ENCODE measurements at regions not wholly inside any gene's neighbourhood (a gene's known extent, or its start where the extent isn't known, plus 50 kb on each side); places are given as distances from the start of the nearest gene placed in this dataset.
"Not testable (repeated sequence)": the region's sequence is repeated elsewhere in the genome, so short reads cannot be mapped to it uniquely, and the experiment has no call there.

DNA sequence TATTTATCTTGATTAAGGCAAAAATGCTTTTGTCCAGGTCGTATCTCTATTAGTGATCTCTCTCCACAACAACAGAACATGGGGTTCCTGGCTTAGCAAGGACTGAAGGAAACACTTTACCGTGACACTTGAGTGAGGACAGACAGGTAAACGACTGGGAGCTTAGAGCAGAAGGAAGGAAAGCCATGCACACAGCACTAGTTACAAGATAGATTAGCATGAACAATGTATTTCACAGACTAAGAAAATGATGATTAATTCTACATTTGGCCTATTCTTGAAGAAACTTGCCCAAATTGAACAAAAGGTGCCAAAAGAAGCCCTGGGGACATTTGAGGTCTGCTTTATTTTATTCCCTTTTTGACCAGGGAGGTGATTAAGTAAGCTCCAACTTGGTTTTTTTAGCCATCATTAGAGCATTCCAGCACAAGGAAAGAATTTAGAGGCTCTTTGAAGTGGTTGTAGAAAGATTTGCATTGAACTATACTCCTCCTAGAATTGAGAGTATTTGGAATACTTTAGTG is 248.5 kb downstream of the USP25 start:
- TF ChIP-seq, protein P1, sequence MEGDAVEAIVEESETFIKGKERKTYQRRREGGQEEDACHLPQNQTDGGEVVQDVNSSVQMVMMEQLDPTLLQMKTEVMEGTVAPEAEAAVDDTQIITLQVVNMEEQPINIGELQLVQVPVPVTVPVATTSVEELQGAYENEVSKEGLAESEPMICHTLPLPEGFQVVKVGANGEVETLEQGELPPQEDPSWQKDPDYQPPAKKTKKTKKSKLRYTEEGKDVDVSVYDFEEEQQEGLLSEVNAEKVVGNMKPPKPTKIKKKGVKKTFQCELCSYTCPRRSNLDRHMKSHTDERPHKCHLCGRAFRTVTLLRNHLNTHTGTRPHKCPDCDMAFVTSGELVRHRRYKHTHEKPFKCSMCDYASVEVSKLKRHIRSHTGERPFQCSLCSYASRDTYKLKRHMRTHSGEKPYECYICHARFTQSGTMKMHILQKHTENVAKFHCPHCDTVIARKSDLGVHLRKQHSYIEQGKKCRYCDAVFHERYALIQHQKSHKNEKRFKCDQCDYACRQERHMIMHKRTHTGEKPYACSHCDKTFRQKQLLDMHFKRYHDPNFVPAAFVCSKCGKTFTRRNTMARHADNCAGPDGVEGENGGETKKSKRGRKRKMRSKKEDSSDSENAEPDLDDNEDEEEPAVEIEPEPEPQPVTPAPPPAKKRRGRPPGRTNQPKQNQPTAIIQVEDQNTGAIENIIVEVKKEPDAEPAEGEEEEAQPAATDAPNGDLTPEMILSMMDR (IDR thresholded peaks at IDR 0.05; ENCODE audit: low read depth, low read length), result no peak
- Histone ChIP-seq H3K4me3 (ENCODE audit: low read depth, low read length) (no peak overlapping the region), H3K36me3 (no peaks in the 10 kb centered on the region), H3K27ac (no peak overlapping the region), H3K27me3 (ENCODE audit: insufficient read depth, low read depth, severe bottlenecking) (no peaks in the 10 kb centered on the region), H3K9me3 (ENCODE audit: severe bottlenecking) (no peaks in the 10 kb centered on the region)
- no peak for DNase-seq

GRCh38 chr21:15979493-15979892 is 249.7 kb downstream of the USP25 start:
- not testable (repeated sequence) for H3K9me3 ChIP-seq (ENCODE audit: severe bottlenecking); H3K27ac ChIP-seq; DNase-seq; H3K27me3 ChIP-seq (ENCODE audit: insufficient read depth, low read depth, severe bottlenecking); H3K36me3 ChIP-seq; H3K4me3 ChIP-seq (ENCODE audit: low read depth, low read length)

- TF ChIP-seq, protein P1 (IDR thresholded peaks at IDR 0.05; ENCODE audit: low read depth, low read length), result no peak
- H3K9me3 ChIP-seq (ENCODE audit: severe bottlenecking), result no peaks in the 10 kb centered on the region
- no peak overlapping the region for H3K27ac ChIP-seq
- no peaks in the 10 kb centered on the region for H3K36me3 ChIP-seq
- no peak overlapping the region for H3K4me3 ChIP-seq (ENCODE audit: low read depth, low read length)
- H3K27me3 ChIP-seq (ENCODE audit: insufficient read depth, low read depth, severe bottlenecking), result no peaks in the 10 kb centered on the region
- DNase-seq, result peak; percentile 12
These were observed 256.5 kb downstream of the USP25 start for GRCh38 chr21:15986277-15986676.

GRCh38 chr21:15992171-15992570 is 262.4 kb downstream of the USP25 start:
- H3K9me3 ChIP-seq (ENCODE audit: severe bottlenecking), result no peaks in the 10 kb centered on the region
- no peaks in the 10 kb centered on the region for H3K36me3 ChIP-seq
- no peak overlapping the region for H3K27ac ChIP-seq
- H3K27me3 ChIP-seq (ENCODE audit: insufficient read depth, low read depth, severe bottlenecking), result no peaks in the 10 kb centered on the region
- TF ChIP-seq, protein P1 (IDR thresholded peaks at IDR 0.05; ENCODE audit: low read depth, low read length), result no peak
- DNase-seq, result no peak
- no peak overlapping the region for H3K4me3 ChIP-seq (ENCODE audit: low read depth, low read length)

DNA sequence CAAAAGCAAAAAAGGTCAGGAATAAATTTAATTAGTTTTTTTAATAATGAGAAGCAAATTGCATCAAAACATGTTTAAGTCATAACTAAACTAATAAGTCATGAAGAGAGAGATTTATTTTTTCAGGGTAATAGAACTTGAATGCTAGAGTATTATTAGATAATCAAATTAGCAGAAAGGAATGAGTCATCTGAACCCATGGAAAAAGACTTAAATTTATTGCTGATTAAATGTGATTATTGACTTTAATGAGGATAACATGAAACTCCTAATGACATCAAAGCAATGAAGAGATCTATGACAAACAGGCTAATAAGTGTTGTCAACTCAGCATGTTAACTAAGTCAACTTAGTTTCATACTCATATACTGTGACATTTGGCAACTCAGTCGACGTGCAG is 264.2 kb downstream of the USP25 start:
- TF ChIP-seq, protein P1 (IDR thresholded peaks at IDR 0.05; ENCODE audit: low read depth, low read length), result no peak
- Histone ChIP-seq H3K4me3 (ENCODE audit: low read depth, low read length) (no peak overlapping the region), H3K36me3 (no peaks in the 10 kb centered on the region), H3K27ac (no peak overlapping the region), H3K27me3 (ENCODE audit: insufficient read depth, low read depth, severe bottlenecking) (no peaks in the 10 kb centered on the region), H3K9me3 (ENCODE audit: severe bottlenecking) (no peaks in the 10 kb centered on the region)
- no peak for DNase-seq

DNA sequence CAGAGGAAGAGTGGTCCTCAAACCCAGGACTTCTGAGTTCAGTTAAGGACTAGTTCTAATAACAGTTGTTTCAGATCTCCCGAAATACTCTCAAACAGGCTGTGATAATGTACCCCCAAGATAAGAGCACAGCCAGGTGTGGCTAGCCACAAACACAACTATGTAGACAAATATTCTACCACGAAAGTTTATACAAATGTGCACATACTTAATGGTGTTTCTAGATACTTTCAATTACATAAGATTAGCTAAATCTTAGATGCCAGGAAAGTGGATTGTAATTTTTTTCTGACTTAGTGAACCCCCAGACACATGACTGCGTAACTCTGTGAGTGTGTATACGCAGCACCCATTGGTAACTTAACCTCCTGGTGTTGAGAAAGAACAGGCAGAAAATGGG is 270.0 kb downstream of the USP25 start:
- Histone ChIP-seq H3K9me3 (ENCODE audit: severe bottlenecking) (no peaks in the 10 kb centered on the region), H3K4me3 (ENCODE audit: low read depth, low read length) (no peak overlapping the region), H3K36me3 (no peaks in the 10 kb centered on the region), H3K27me3 (ENCODE audit: insufficient read depth, low read depth, severe bottlenecking) (no peaks in the 10 kb centered on the region), H3K27ac (no peak overlapping the region)
- no peak for DNase-seq
- TF ChIP-seq, protein P1 (IDR thresholded peaks at IDR 0.05; ENCODE audit: low read depth, low read length), result no peak
